NCI-H526 treated with DMSO at 0.1 percent for 48 hours (cell line): ENCODE measurements at regions not wholly inside any gene's neighbourhood (a gene's known extent, or its start where the extent isn't known, plus 50 kb on each side); places are given as distances from the start of the nearest gene placed in this dataset.

Source experiments
- DNase-seq: peaks from one replicate; lab custom pipeline; 2025; lab: John Stamatoyannopoulos, UW

DNA sequence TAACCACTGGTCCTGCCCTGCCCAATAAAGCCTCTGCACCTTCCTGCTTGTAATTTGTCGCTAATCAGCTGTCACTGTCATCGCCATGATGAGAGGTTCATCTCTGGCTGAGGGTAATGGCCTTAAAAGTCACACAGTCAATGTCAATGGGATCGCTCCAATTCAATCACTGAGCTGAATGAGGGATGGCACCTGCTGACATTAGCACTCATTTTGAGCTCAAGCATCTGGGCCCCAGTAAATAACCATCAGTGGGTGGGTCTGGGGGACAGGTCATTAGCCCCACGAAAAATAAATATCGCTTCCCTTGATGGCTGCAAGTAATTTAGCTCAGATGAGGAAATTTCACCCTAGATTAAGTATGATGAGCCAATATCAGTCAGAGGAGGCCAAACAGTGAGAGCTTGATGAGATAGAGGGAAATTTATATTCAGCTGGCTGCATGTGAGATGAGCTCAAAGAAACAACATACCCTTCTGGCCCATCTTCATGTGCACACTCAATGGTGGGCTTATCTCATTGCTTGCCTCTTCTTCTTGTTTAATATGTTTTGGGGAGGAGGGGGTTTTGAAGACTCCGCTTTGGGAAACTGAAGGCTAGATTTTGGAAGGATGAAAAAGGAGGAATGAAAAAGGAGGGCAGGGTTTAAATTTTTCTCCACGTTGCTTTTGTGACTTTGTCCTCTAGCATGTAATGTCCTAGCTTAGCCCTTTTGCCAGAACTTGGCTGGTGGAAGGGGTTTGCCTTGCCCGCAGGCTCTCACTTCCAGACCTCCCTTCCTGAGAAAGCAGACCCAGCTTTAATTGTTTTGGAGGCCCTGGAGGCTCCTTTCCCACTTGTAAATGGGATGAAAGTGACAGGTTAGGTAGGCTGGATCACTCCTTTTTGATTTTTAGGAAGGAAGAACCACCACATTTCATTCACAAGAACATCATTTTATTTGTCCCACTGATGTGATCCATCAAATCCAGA is 84.8 kb upstream of the PAQR3 start:
- no peak for DNase-seq

GRCh38 chr4:79022529-79022928 is 83.3 kb upstream of the PAQR3 start:
- DNase-seq: no peak

- no peak for DNase-seq
These were observed 78.2 kb upstream of the PAQR3 start for GRCh38 chr4:79017481-79017880.

DNA sequence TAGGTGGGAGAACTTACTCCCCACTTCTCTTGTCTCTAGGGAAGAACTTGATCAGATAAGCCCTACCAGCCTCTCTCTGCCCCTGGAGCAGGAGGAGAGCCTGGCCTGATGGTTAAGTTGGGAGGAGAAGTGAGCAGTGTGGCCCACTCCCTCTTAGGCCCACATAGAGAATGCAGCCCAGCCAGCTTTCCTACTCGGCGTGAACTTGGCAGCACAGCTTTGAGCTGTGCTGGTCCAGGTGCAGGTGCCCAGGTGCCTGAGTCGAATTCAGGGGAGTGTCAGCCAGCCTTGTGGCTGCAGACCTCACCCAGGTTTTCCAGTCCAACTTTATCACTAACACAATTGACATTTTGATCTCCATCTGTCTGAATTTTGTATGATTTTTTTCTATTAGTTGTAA is 77.6 kb upstream of the PAQR3 start:
- no peak for DNase-seq

DNA sequence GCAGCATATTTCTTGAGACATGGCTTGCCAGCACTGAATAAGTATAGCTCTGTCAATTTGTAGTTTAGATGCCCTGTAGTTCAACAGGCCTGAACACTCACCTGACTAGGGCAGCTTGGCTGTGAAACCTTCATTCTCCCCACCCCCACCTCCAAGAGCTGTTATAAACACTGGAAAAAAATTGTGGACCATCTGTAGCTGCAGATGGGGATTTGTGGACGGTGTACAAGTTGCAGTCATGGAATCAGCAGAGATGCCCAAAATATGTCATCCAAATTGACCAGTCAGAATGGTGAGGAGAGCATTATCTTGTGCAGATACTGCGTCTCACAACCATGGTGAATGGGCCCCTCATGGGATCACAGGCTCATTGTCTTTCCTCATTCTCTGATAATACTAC is 76.2 kb upstream of the PAQR3 start:
- DNase-seq: no peak

DNA sequence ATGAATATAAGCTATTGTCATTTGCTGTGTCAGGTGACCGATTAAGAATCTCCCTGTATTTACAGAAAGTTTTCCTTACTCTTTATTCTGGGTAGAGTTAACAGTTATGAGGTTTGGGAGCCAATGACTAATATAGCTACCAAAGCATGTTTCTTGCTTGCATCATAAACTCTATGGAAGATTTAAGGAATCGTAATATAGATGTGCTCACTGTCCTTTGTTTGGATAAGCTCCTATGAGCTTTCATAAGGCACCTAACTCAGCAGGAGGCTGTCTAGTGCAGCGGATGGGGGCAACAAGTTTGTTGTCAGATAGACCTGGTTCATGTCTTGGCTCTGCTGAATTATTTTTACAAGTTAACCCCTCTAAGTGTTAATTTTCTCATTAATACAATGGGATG is 75.0 kb upstream of the PAQR3 start:
- no peak for DNase-seq

DNA sequence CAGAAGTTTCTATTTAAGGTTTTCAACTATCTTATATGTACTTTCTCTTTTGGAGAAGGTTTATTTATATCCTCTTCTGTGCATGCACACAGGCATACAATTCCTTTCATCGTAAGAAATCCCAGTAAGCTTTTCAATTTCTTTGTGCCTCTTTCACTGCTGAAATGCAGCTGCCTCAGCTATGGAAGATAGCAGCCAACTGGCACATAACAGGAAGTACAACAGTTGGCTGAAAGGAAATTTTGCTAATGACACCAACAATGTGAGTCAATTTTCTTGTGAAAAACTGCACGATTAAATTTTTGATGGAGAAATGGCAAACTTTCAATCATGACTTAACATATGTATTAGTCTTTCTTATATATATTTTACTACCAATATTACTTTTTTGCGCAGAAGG is 74.5 kb upstream of the PAQR3 start:
- no peak for DNase-seq

- no peak for DNase-seq
These were observed 51.9 kb upstream of the PAQR3 start for GRCh38 chr4:78990938-78991810.

GRCh38 chr4:78989697-78990270 is 50.5 kb upstream of the PAQR3 start:
- DNase-seq: no peak
